HEK293 (cell line): ENCODE measurements at regions not wholly inside any gene's neighbourhood (a gene's known extent, or its start where the extent isn't known, plus 50 kb on each side); places are given as distances from the start of the nearest gene placed in this dataset.

Experiments
- CTCF ChIA-PET: fragments of 350-600 bp; formaldehyde crosslinking; extraction: SDS; loops from one replicate; lab custom pipeline; 2021; ENCODE audit warnings: antibody characterized with exemption; lab: Yijun Ruan, JAX
- POLR2A ChIA-PET: fragments of 300-600 bp; formaldehyde crosslinking; extraction: SDS; loops from one replicate; lab custom pipeline; 2020; ENCODE audit warnings: antibody characterized with exemption, inconsistent platforms; lab: Yijun Ruan, JAX
- H3K27ac ChIP-seq: fragments of 200-500 bp; sonication (Bioruptor generic); 2 replicates; pipeline ENCODE4 v1.5.1; 2014; ENCODE audit warnings: low read depth, low read length, control low read depth, inconsistent platforms; ENCODE audit errors: extremely low read depth
- H3K36me3 ChIP-seq, 2 experiments: fragments of 200-500 bp in 1 of 2; sonication (Bioruptor generic) in 1 of 2; 1 replicate in 1 of 2; 2 replicates in 1 of 2; pipeline ENCODE4 v1.5.1; 2014 to 2017; ENCODE audit warnings: inconsistent platforms in 2 of 2, low read length in 2 of 2; ENCODE audit not compliant: control insufficient read depth in 2 of 2, insufficient read depth in 1 of 2
- H3K4me1 ChIP-seq: fragments of 200-500 bp; sonication (Bioruptor generic); 2 replicates; pipeline ENCODE4 v1.5.1; 2014; ENCODE audit warnings: mild to moderate bottlenecking, low read length, inconsistent platforms; ENCODE audit not compliant: control insufficient read depth, insufficient read depth
- H3K4me3 ChIP-seq: 2 replicates; pipeline ENCODE4 v1.5.1; 2011; ENCODE audit warnings: low read depth, mild to moderate bottlenecking, control low read depth, low read length, moderate library complexity
- H3K9me3 ChIP-seq: fragments of 200-500 bp; sonication (Bioruptor generic); 2 replicates; pipeline ENCODE4 v1.5.1; 2014; ENCODE audit warnings: low read depth, low read length, inconsistent platforms; ENCODE audit not compliant: control insufficient read depth, insufficient read depth
- GLI2 ChIP-seq: fragments of 450-650 bp; formaldehyde crosslinking; IDR thresholded peaks from 2 replicates; pipeline ENCODE4; 2017; ENCODE audit warnings: missing biosample characterization, missing genetic modification characterization, low read depth, borderline replicate concordance
- KLF10 ChIP-seq: fragments of 450-650 bp; IDR thresholded peaks from 2 replicates; pipeline ENCODE4 v1.5.1; 2018; ENCODE audit warnings: missing biosample characterization, mild to moderate bottlenecking, missing genetic modification characterization
- MZF1 ChIP-seq: fragments of 450-650 bp; formaldehyde crosslinking; IDR thresholded peaks from 2 replicates; pipeline ENCODE4 v1.5.1; 2017; ENCODE audit warnings: missing biosample characterization, missing genetic modification characterization, borderline replicate concordance
- OSR2 ChIP-seq: fragments of 450-650 bp; formaldehyde crosslinking; IDR thresholded peaks from 2 replicates; pipeline ENCODE4 v1.5.1; 2016; ENCODE audit warnings: missing biosample characterization, missing genetic modification characterization
- SALL2 ChIP-seq: fragments of 450-650 bp; formaldehyde crosslinking; IDR thresholded peaks from 2 replicates; pipeline ENCODE4 v1.5.0; 2017; ENCODE audit warnings: missing biosample characterization, mild to moderate bottlenecking, missing genetic modification characterization, borderline replicate concordance
- SCRT1 ChIP-seq: fragments of 450-650 bp; formaldehyde crosslinking; IDR thresholded peaks from 2 replicates; pipeline ENCODE4 v1.5.1; 2016; ENCODE audit warnings: missing biosample characterization, missing genetic modification characterization, borderline replicate concordance
- SP3 ChIP-seq: fragments of 450-650 bp; formaldehyde crosslinking; IDR thresholded peaks from 2 replicates; pipeline ENCODE4 v1.5.1; 2016; ENCODE audit warnings: missing biosample characterization, missing genetic modification characterization
- SP7 ChIP-seq: fragments of 450-650 bp; formaldehyde crosslinking; IDR thresholded peaks from 2 replicates; pipeline ENCODE4 v1.5.1; 2016; ENCODE audit warnings: missing biosample characterization, missing genetic modification characterization
- TRIM28 ChIP-seq: IDR thresholded peaks from 2 replicates; pipeline ENCODE4 v1.6.1; 2011; ENCODE audit warnings: low read length, control low read depth, borderline replicate concordance
- WT1 ChIP-seq: fragments of 450-650 bp; formaldehyde crosslinking; IDR thresholded peaks from 2 replicates; pipeline ENCODE4 v1.5.1; 2016; ENCODE audit warnings: missing biosample characterization, missing genetic modification characterization
- ZNF146 ChIP-seq: fragments of 450-650 bp; formaldehyde crosslinking; IDR thresholded peaks from 2 replicates; pipeline ENCODE4 v1.5.1; 2016; ENCODE audit warnings: missing biosample characterization, missing genetic modification characterization
- ZNF169 ChIP-seq: fragments of 450-650 bp; formaldehyde crosslinking; IDR thresholded peaks from 2 replicates; pipeline ENCODE4 v1.5.1; 2016; ENCODE audit warnings: missing biosample characterization, missing genetic modification characterization
- ZNF19 ChIP-seq: fragments of 450-650 bp; formaldehyde crosslinking; IDR thresholded peaks from 2 replicates; pipeline ENCODE4; 2016; ENCODE audit warnings: missing biosample characterization, missing genetic modification characterization, low read depth
- ZNF202 ChIP-seq: fragments of 450-650 bp; formaldehyde crosslinking; IDR thresholded peaks from 2 replicates; pipeline ENCODE4 v1.5.1; 2016; ENCODE audit warnings: missing biosample characterization, missing genetic modification characterization, borderline replicate concordance
- ZNF23 ChIP-seq: fragments of 450-650 bp; formaldehyde crosslinking; IDR thresholded peaks from 2 replicates; pipeline ENCODE4 v1.5.1; 2016; ENCODE audit warnings: missing biosample characterization, missing genetic modification characterization, borderline replicate concordance
- ZNF335 ChIP-seq: fragments of 450-650 bp; formaldehyde crosslinking; conservative IDR thresholded peaks from 2 replicates; pipeline ENCODE4 v1.5.1; 2016; ENCODE audit warnings: missing biosample characterization, missing genetic modification characterization
- ZNF37A ChIP-seq: fragments of 450-650 bp; IDR thresholded peaks from 2 replicates; pipeline ENCODE4 v1.5.1; 2018; ENCODE audit warnings: missing biosample characterization, missing genetic modification characterization
- ZNF423 ChIP-seq: fragments of 450-650 bp; formaldehyde crosslinking; IDR thresholded peaks from 2 replicates; pipeline ENCODE4 v1.5.1; 2016; ENCODE audit warnings: missing biosample characterization, missing genetic modification characterization
- ZNF48 ChIP-seq: fragments of 450-650 bp; formaldehyde crosslinking; IDR thresholded peaks from 2 replicates; pipeline ENCODE4 v1.5.1; 2016; ENCODE audit warnings: missing biosample characterization, missing genetic modification characterization
- ZNF521 ChIP-seq: fragments of 450-650 bp; formaldehyde crosslinking; IDR thresholded peaks from 2 replicates; pipeline ENCODE4 v1.5.1; 2017; ENCODE audit warnings: missing biosample characterization, mild to moderate bottlenecking, missing genetic modification characterization
- ZNF530 ChIP-seq: fragments of 450-650 bp; formaldehyde crosslinking; IDR thresholded peaks from 2 replicates; pipeline ENCODE4 v1.5.1; 2016; ENCODE audit warnings: low read depth, missing biosample characterization, missing genetic modification characterization
- ZNF658 ChIP-seq: fragments of 450-650 bp; formaldehyde crosslinking; IDR thresholded peaks from 2 replicates; pipeline ENCODE4; 2016; ENCODE audit warnings: missing biosample characterization, missing genetic modification characterization
- ZNF677 ChIP-seq: fragments of 450-650 bp; IDR thresholded peaks from 2 replicates; pipeline ENCODE4 v1.5.0; 2018; ENCODE audit warnings: missing biosample characterization, mild to moderate bottlenecking, missing genetic modification characterization, moderate library complexity
- ZNF768 ChIP-seq: fragments of 450-650 bp; formaldehyde crosslinking; IDR thresholded peaks from 2 replicates; pipeline ENCODE4 v1.5.1; 2018; ENCODE audit warnings: missing biosample characterization, mild to moderate bottlenecking, missing genetic modification characterization
- TF ChIP-seq, protein P1 (sequence below): fragments of 450-650 bp; formaldehyde crosslinking; IDR thresholded peaks from 2 replicates; pipeline ENCODE4 v1.5.0; 2017; ENCODE audit warnings: missing biosample characterization, missing genetic modification characterization, borderline replicate concordance
- TF ChIP-seq, protein P2 (sequence below): fragments of 450-650 bp; formaldehyde crosslinking; IDR thresholded peaks from 2 replicates; pipeline ENCODE4 v1.5.1; 2016; ENCODE audit warnings: missing biosample characterization, missing genetic modification characterization
- TF ChIP-seq, protein P3 (sequence below): fragments of 450-650 bp; formaldehyde crosslinking; optimal IDR thresholded peaks from 2 replicates; pipeline ENCODE3; 2016; ENCODE audit warnings: missing biosample characterization, mild to moderate bottlenecking, missing genetic modification characterization
- TF ChIP-seq, protein P4 (sequence below): fragments of 450-650 bp; formaldehyde crosslinking; IDR thresholded peaks from 2 replicates; pipeline ENCODE4 v1.5.1; 2016; ENCODE audit warnings: missing biosample characterization, missing genetic modification characterization
- TF ChIP-seq, protein P5 (sequence below): fragments of 450-650 bp; formaldehyde crosslinking; IDR thresholded peaks from 2 replicates; pipeline ENCODE4 v1.5.1; 2016; ENCODE audit warnings: missing biosample characterization, missing genetic modification characterization

DNA sequence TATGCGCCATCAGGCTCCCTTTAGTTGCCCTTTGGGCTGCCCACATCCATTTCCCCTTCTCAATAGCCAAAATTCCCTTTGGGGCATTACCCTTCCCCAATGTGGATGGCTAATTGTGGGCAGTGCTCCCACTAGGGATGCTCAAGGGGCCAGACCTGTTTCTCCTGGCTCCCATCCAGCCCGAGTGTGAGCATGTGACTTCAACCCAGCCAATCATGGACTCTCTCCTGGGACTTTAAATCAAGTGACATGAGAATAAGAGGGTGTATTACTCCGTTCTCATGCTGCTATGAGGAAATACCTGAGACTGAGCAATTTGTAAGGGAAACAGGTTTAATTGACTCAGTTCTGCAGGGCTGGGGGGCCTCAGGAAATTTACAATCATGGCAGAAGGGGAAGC, 60.9 kb upstream of the WSB1 start:
- CTCF ChIA-PET: interaction anchor here (1.0 to 9.8 kb wide), 3 partner anchors 100 to 417 kb away, joined by 3 to 208 read pairs (median 4); no protein-coding TSS in a partner anchor
- POLR2A ChIA-PET: no interaction called here

DNA sequence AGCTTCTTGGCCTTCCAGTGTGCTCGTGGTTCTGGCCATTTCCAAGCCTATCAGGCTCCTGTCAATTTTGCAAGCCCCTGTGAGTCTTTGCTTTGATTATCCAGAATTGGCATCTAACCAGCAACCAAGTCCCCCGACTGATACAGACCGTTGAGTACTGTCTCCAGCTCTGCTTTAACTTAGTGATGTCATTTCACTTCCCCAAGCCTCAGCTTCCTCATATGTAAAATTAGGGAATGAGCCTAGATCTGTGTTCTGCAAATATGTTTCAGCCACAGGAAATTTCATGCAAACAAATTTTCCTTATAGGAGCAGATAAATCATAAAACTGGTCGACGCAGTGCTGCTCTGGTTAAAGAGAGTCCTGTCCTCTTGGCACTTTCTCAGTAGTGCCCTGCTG, 60.1 kb upstream of the WSB1 start:
- POLR2A ChIA-PET: no interaction called here
- no peaks in the 10 kb centered on the region for H3K9me3 ChIP-seq
- CTCF ChIA-PET: interaction anchor here (0.5 to 9.8 kb wide), 4 partner anchors 38 to 368 kb away, joined by 3 to 208 read pairs (median 4); no protein-coding TSS in a partner anchor
- TF ChIP-seq ZNF23 (no peak), SP3 (tag by site-specific recombination) (no peak), ZNF202 (no peak), ZNF768 (no peak), SCRT1 (tag by site-specific recombination) (no peak), ZNF37A (tag by site-specific recombination) (no peak), OSR2 (tag by site-specific recombination) (no peak), ZNF521 (no peak), ZNF658 (tag by site-specific recombination) (no peak), MZF1 (tag by site-specific recombination) (no peak)
- TF ChIP-seq, protein P1, sequence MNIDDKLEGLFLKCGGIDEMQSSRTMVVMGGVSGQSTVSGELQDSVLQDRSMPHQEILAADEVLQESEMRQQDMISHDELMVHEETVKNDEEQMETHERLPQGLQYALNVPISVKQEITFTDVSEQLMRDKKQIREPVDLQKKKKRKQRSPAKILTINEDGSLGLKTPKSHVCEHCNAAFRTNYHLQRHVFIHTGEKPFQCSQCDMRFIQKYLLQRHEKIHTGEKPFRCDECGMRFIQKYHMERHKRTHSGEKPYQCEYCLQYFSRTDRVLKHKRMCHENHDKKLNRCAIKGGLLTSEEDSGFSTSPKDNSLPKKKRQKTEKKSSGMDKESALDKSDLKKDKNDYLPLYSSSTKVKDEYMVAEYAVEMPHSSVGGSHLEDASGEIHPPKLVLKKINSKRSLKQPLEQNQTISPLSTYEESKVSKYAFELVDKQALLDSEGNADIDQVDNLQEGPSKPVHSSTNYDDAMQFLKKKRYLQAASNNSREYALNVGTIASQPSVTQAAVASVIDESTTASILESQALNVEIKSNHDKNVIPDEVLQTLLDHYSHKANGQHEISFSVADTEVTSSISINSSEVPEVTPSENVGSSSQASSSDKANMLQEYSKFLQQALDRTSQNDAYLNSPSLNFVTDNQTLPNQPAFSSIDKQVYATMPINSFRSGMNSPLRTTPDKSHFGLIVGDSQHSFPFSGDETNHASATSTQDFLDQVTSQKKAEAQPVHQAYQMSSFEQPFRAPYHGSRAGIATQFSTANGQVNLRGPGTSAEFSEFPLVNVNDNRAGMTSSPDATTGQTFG (tag by site-specific recombination): no peak
- TF ChIP-seq, protein P2, sequence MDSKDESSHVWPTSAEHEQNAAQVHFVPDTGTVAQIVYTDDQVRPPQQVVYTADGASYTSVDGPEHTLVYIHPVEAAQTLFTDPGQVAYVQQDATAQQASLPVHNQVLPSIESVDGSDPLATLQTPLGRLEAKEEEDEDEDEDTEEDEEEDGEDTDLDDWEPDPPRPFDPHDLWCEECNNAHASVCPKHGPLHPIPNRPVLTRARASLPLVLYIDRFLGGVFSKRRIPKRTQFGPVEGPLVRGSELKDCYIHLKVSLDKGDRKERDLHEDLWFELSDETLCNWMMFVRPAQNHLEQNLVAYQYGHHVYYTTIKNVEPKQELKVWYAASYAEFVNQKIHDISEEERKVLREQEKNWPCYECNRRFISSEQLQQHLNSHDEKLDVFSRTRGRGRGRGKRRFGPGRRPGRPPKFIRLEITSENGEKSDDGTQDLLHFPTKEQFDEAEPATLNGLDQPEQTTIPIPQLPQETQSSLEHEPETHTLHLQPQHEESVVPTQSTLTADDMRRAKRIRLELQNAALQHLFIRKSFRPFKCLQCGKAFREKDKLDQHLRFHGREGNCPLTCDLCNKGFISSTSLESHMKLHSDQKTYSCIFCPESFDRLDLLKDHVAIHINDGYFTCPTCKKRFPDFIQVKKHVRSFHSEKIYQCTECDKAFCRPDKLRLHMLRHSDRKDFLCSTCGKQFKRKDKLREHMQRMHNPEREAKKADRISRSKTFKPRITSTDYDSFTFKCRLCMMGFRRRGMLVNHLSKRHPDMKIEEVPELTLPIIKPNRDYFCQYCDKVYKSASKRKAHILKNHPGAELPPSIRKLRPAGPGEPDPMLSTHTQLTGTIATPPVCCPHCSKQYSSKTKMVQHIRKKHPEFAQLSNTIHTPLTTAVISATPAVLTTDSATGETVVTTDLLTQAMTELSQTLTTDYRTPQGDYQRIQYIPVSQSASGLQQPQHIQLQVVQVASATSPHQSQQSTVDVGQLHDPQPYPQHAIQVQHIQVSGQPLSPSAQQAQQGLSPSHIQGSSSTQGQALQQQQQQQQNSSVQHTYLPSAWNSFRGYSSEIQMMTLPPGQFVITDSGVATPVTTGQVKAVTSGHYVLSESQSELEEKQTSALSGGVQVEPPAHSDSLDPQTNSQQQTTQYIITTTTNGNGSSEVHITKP (tag by site-specific recombination): no peak

More for the DNA sequence above, 60.9 kb upstream of the WSB1 start:
- no peaks in the 10 kb centered on the region for H3K36me3 ChIP-seq
- TF ChIP-seq KLF10 (tag by site-specific recombination): no peak
- TF ChIP-seq, protein P3, sequence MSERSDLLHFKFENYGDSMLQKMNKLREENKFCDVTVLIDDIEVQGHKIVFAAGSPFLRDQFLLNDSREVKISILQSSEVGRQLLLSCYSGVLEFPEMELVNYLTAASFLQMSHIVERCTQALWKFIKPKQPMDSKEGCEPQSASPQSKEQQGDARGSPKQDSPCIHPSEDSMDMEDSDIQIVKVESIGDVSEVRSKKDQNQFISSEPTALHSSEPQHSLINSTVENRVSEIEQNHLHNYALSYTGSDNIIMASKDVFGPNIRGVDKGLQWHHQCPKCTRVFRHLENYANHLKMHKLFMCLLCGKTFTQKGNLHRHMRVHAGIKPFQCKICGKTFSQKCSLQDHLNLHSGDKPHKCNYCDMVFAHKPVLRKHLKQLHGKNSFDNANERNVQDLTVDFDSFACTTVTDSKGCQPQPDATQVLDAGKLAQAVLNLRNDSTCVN (tag by site-specific recombination): no peak
- no peak for TF ChIP-seq SP7 (tag by site-specific recombination)
- TF ChIP-seq ZNF146 (tag by site-specific recombination): no peak
- no peak for TF ChIP-seq ZNF48 (tag by site-specific recombination)
- TF ChIP-seq ZNF335: no peak
- TF ChIP-seq ZNF530 (tag by site-specific recombination): no peak
- TF ChIP-seq, protein P4, sequence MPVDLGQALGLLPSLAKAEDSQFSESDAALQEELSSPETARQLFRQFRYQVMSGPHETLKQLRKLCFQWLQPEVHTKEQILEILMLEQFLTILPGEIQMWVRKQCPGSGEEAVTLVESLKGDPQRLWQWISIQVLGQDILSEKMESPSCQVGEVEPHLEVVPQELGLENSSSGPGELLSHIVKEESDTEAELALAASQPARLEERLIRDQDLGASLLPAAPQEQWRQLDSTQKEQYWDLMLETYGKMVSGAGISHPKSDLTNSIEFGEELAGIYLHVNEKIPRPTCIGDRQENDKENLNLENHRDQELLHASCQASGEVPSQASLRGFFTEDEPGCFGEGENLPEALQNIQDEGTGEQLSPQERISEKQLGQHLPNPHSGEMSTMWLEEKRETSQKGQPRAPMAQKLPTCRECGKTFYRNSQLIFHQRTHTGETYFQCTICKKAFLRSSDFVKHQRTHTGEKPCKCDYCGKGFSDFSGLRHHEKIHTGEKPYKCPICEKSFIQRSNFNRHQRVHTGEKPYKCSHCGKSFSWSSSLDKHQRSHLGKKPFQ (tag by site-specific recombination): no peak
- TF ChIP-seq WT1 (tag by site-specific recombination): no peak
- TF ChIP-seq GLI2 (tag by site-specific recombination): no peak
- TF ChIP-seq ZNF677 (tag by site-specific recombination): no peak
- TF ChIP-seq SALL2 (tag by site-specific recombination): no peak
- no peak for TF ChIP-seq ZNF19 (tag by site-specific recombination)
- no peak for TF ChIP-seq TRIM28
- TF ChIP-seq ZNF169: no peak
- TF ChIP-seq ZNF423: no peak
- TF ChIP-seq, protein P5, sequence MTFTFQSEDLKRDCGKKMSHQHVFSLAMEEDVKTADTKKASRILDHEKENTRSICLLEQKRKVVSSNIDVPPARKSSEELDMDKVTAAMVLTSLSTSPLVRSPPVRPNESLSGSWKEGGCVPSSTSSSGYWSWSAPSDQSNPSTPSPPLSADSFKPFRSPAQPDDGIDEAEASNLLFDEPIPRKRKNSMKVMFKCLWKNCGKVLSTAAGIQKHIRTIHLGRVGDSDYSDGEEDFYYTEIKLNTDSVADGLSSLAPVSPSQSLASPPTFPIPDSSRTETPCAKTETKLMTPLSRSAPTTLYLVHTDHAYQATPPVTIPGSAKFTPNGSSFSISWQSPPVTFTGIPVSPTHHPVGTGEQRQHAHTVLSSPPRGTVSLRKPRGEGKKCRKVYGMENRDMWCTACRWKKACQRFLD (tag by site-specific recombination): no peak
- H3K4me3 ChIP-seq: no peak overlapping the region
- H3K27ac ChIP-seq: no peak overlapping the region
- no peaks in the 10 kb centered on the region for H3K9me3 ChIP-seq
- no peaks in the 10 kb centered on the region for H3K4me1 ChIP-seq

More for the DNA sequence above, 60.1 kb upstream of the WSB1 start:
- Histone ChIP-seq H3K36me3 (no peaks in the 10 kb centered on the region), H3K4me1 (no peaks in the 10 kb centered on the region), H3K4me3 (no peak overlapping the region), H3K27ac (no peak overlapping the region)
